Keratinocyte (primary cell): ENCODE measurements at regions not wholly inside any gene's neighbourhood (a gene's known extent, or its start where the extent isn't known, plus 50 kb on each side); places are given as distances from the start of the nearest gene placed in this dataset.
A peak's percentile ranks its signal among the peaks of the same experiment; 100 is the strongest.

Source experiments
- DNase-seq: peaks from one replicate; pipeline ENCODE4 v3.0.0-alpha.2; 2011; ENCODE audit warnings: low read depth, missing footprints, low spot score
- FAIRE-seq: peaks from 2 replicates; lab custom pipeline; 2011; peaks lifted over from hg19 to GRCh38; lab: Jason Lieb, UNC
- H2AFZ ChIP-seq: 2 replicates; pipeline ENCODE4 v1.6.0; 2012; ENCODE audit warnings: low read length, control low read depth, inconsistent platforms; ENCODE audit not compliant: control insufficient read depth
- H3K27ac ChIP-seq: 2 replicates; pipeline ENCODE4 v1.5.1; 2011; ENCODE audit warnings: low read length; ENCODE audit not compliant: control insufficient read depth, insufficient read depth
- H3K27me3 ChIP-seq: 3 replicates; pipeline ENCODE4 v1.6.0; 2011; ENCODE audit warnings: low read length; ENCODE audit not compliant: control insufficient read depth, insufficient read depth; ENCODE audit errors: extremely low read depth
- H3K36me3 ChIP-seq, 2 experiments: 2 replicates in 1 of 2; 3 replicates in 1 of 2; pipeline ENCODE4 v1.5.1; 2011; ENCODE audit warnings: low read length in 2 of 2, mild to moderate bottlenecking in 1 of 2; ENCODE audit not compliant: control insufficient read depth in 2 of 2, insufficient read depth in 2 of 2; ENCODE audit errors: extremely low read depth in 1 of 2
- H3K4me1 ChIP-seq: 3 replicates; pipeline ENCODE4 v1.5.1; 2011; ENCODE audit warnings: low read length; ENCODE audit not compliant: control insufficient read depth, insufficient read depth; ENCODE audit errors: extremely low read depth
- H3K4me2 ChIP-seq: 3 replicates; pipeline ENCODE4 v1.6.0; 2011; ENCODE audit warnings: low read depth, low read length; ENCODE audit not compliant: control insufficient read depth, insufficient read depth; ENCODE audit errors: extremely low read depth
- H3K4me3 ChIP-seq, 3 experiments: fragments of 200-600 bp in 1 of 3; sonication (generic) in 1 of 3; 2 replicates in 2 of 3; 3 replicates in 1 of 3; pipeline ENCODE4 v1.5.1; 2011 to 2016; ENCODE audit warnings: low read length in 3 of 3, mild to moderate bottlenecking in 3 of 3, control low read depth in 2 of 3, inconsistent platforms in 1 of 3, low read depth in 1 of 3, mixed read lengths in 1 of 3, mixed run types in 1 of 3, moderate library complexity in 1 of 3; ENCODE audit not compliant: control insufficient read depth in 2 of 3, insufficient read depth in 2 of 3; ENCODE audit errors: extremely low read depth in 1 of 3
- H3K79me2 ChIP-seq: 2 replicates; pipeline ENCODE4 v1.6.0; 2012; ENCODE audit warnings: low read length; ENCODE audit not compliant: control insufficient read depth, insufficient read depth
- H3K9ac ChIP-seq: 3 replicates; pipeline ENCODE4 v1.6.0; 2011; ENCODE audit warnings: low read length; ENCODE audit not compliant: control insufficient read depth, insufficient read depth; ENCODE audit errors: extremely low read depth
- H3K9me1 ChIP-seq: 3 replicates; pipeline ENCODE4 v1.6.0; 2011; ENCODE audit warnings: low read length; ENCODE audit not compliant: control insufficient read depth, insufficient read depth; ENCODE audit errors: extremely low read depth
- H3K9me3 ChIP-seq: 2 replicates; pipeline ENCODE4 v1.5.1; 2012; ENCODE audit warnings: low read depth, low read length; ENCODE audit not compliant: control insufficient read depth
- H4K20me1 ChIP-seq: 3 replicates; pipeline ENCODE4 v1.6.0; 2011; ENCODE audit warnings: low read length; ENCODE audit not compliant: control insufficient read depth, insufficient read depth; ENCODE audit errors: extremely low read depth
- CTCF ChIP-seq, 3 experiments: IDR thresholded peaks in 1 of 3; conservative IDR thresholded peaks in 1 of 3; optimal IDR thresholded peaks in 1 of 3; 2 replicates in 2 of 3; 3 replicates in 1 of 3; pipeline versions ENCODE3 to v1.5.1; 2011; ENCODE audit warnings: low read length in 3 of 3, mild to moderate bottlenecking in 3 of 3, moderate library complexity in 2 of 3, control low read depth in 1 of 3, inconsistent platforms in 1 of 3; ENCODE audit not compliant: insufficient read depth in 2 of 3; ENCODE audit errors: extremely low read depth in 1 of 3
- EZH2 ChIP-seq: IDR thresholded peaks from one replicate; pipeline ENCODE4 v1.6.1; 2012; ENCODE audit warnings: inconsistent platforms, mild to moderate bottlenecking, low read length, moderate library complexity
- dilution Hi-C: fragments of 300-500 bp; cut with MboI; formaldehyde crosslinking; loops from one replicate; pipeline ENCODE4 v1.7.0; 2020; ENCODE audit warnings: low sequenced_read_pairs; ENCODE audit not compliant: extremely low pct_ligation_motif_present

GRCh38 chr1:98439471-98439870 is 222.1 kb upstream of the SNX7 start:
- no peaks in the 10 kb centered on the region for H4K20me1 ChIP-seq
- H3K79me2 ChIP-seq: no peaks in the 10 kb centered on the region
- DNase-seq: no peak
- dilution Hi-C loops: no loop called here
- no peak overlapping the region for H3K4me3 ChIP-seq
- no peak for FAIRE-seq
- no peaks in the 10 kb centered on the region for H3K4me1 ChIP-seq
- no peaks in the 10 kb centered on the region for H3K9me1 ChIP-seq
- H3K27ac ChIP-seq: no peak overlapping the region
- no peak overlapping the region for H3K4me2 ChIP-seq
- no peak overlapping the region for H2AFZ ChIP-seq
- H3K9ac ChIP-seq: no peak overlapping the region
- no peaks in the 10 kb centered on the region for H3K36me3 ChIP-seq
- no peak for TF ChIP-seq CTCF (optimal IDR thresholded peaks at IDR 0.05 in 1 of 3, IDR thresholded peaks at IDR 0.05 in 1 of 3, conservative IDR thresholded peaks at IDR 0.05 in 1 of 3; ENCODE audit: extremely low read depth in 1 of 3, insufficient read depth in 2 of 3, low read length in 3 of 3)
- no peak for TF ChIP-seq EZH2
- no peaks in the 10 kb centered on the region for H3K27me3 ChIP-seq
- H3K9me3 ChIP-seq: no peaks in the 10 kb centered on the region

- Histone ChIP-seq H3K9ac (no peak overlapping the region), H3K4me2 (no peak overlapping the region), H3K4me1 (no peaks in the 10 kb centered on the region), H3K9me1 (no peaks in the 10 kb centered on the region), H3K27ac (no peak overlapping the region), H3K36me3 (no peaks in the 10 kb centered on the region), H3K79me2 (no peaks in the 10 kb centered on the region), H3K27me3 (no peaks in the 10 kb centered on the region), H3K9me3 (no peaks in the 10 kb centered on the region), H2AFZ (no peak overlapping the region), H4K20me1 (no peaks in the 10 kb centered on the region), H3K4me3 (no peak overlapping the region)
- DNase-seq (no peak), FAIRE-seq (peak; percentile 29)
- TF ChIP-seq EZH2 (no peak), CTCF (optimal IDR thresholded peaks at IDR 0.05 in 1 of 3, IDR thresholded peaks at IDR 0.05 in 1 of 3, conservative IDR thresholded peaks at IDR 0.05 in 1 of 3; ENCODE audit: extremely low read depth in 1 of 3, insufficient read depth in 2 of 3, low read length in 3 of 3) (no peak)
- dilution Hi-C loops: no loop called here
Observed at GRCh38 chr1:98437540-98437939, 224.0 kb upstream of the SNX7 start.
